T1000 (cell line): ENCODE measurements at regions not wholly inside any gene's neighbourhood (a gene's known extent, or its start where the extent isn't known, plus 50 kb on each side); places are given as distances from the start of the nearest gene placed in this dataset.
A peak's percentile ranks its signal among the peaks of the same experiment; 100 is the strongest.
"Not testable (repeated sequence)": the region's sequence is repeated elsewhere in the genome, so short reads cannot be mapped to it uniquely, and the experiment has no call there.

Source experiments
- DNase-seq: peaks from one replicate; lab custom pipeline; 2025; ENCODE audit warnings: mixed read lengths; lab: John Stamatoyannopoulos, UW

- DNase-seq, result no peak
These were observed 164.4 kb upstream of the NAMPT start for GRCh38 chr7:106448992-106449859.

GRCh38 chr7:106448346-106448991 lies 163.7 kb upstream of the NAMPT start:
- no peak for DNase-seq

- no peak for DNase-seq
These were observed 162.6 kb upstream of the NAMPT start for GRCh38 chr7:106447318-106447847.

GRCh38 chr7:106445366-106445765 lies 160.6 kb upstream of the NAMPT start:
- DNase-seq, result not testable (repeated sequence)

GRCh38 chr7:106444068-106444655 lies 159.4 kb upstream of the NAMPT start:
- DNase-seq, result no peak

- no peak for DNase-seq
These were observed 158.4 kb upstream of the NAMPT start for GRCh38 chr7:106443156-106443555.

GRCh38 chr7:106442476-106442875 lies 157.7 kb upstream of the NAMPT start:
- no peak for DNase-seq

- DNase-seq, result not testable (repeated sequence)
These were observed 156.6 kb upstream of the NAMPT start for GRCh38 chr7:106441343-106441742.

GRCh38 chr7:106436933-106437332 lies 152.2 kb upstream of the NAMPT start:
- DNase-seq, result not testable (repeated sequence)

GRCh38 chr7:106433377-106433776 lies 148.6 kb upstream of the NAMPT start:
- no peak for DNase-seq

- DNase-seq, result no peak
These were observed 146.0 kb upstream of the NAMPT start for GRCh38 chr7:106430535-106431455.

- DNase-seq, result no peak
These were observed 145.3 kb upstream of the NAMPT start for GRCh38 chr7:106430103-106430502.

GRCh38 chr7:106426803-106427202 lies 142.0 kb upstream of the NAMPT start:
- no peak for DNase-seq

- peak; percentile 50 for DNase-seq
These were observed 140.4 kb upstream of the NAMPT start for GRCh38 chr7:106425017-106425719.

GRCh38 chr7:106424476-106425016 lies 139.8 kb upstream of the NAMPT start:
- no peak for DNase-seq

- no peak for DNase-seq
These were observed 139.2 kb upstream of the NAMPT start for GRCh38 chr7:106423821-106424475.

- DNase-seq, result no peak
These were observed 138.3 kb upstream of the NAMPT start for GRCh38 chr7:106423111-106423510.

GRCh38 chr7:106421181-106421762 lies 136.5 kb upstream of the NAMPT start:
- DNase-seq, result peak; percentile 25

- DNase-seq, result no peak
These were observed 136.0 kb upstream of the NAMPT start for GRCh38 chr7:106420736-106421135.

- no peak for DNase-seq
These were observed 135.4 kb upstream of the NAMPT start for GRCh38 chr7:106420210-106420609.
